Transverse colon (tissue), 3 donors: ENCODE measurements at regions not wholly inside any gene's neighbourhood (a gene's known extent, or its start where the extent isn't known, plus 50 kb on each side); places are given as distances from the start of the nearest gene placed in this dataset.

Experiments used
- POLR2A ChIP-seq: fragments of 450-650 bp; IDR thresholded peaks from one replicate; pipeline ENCODE4 v1.6.1; 2016; ENCODE audit warnings: antibody characterized with exemption, mild to moderate bottlenecking, moderate library complexity
- TF ChIP-seq, protein P1 (sequence below), 5 experiments: fragments of 200-600 bp in 3 of 5; fragments of 450-650 bp in 2 of 5; sonication (generic) in 3 of 5; IDR thresholded peaks; 1 replicate in 2 of 5; 2 replicates in 3 of 5; pipeline ENCODE4 v1.5.1; 2016 to 2017; ENCODE audit warnings: antibody characterized with exemption in 5 of 5, inconsistent platforms in 3 of 5, mild to moderate bottlenecking in 2 of 5, moderate library complexity in 1 of 5

DNA sequence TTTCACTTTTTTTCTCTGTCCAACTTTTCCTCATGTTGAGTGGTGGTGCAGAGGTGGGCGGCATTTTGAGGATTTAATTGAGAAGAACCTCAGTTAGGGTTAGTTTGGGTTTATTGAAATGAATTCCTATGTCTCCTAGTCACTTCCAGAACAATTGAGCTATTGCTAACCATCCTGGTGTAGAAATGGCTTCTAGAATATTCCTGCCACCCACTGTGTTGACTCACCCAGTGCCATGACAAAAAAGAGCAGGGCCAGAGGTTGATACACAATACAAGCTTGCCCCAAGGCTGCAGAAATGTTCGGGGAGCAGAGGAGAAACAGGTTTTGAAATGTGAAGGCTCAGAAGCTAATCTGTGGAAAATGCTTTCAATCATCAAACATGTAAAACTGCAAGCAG, 167.1 kb upstream of the TRIB2 start:
- TF ChIP-seq POLR2A = no peak
- TF ChIP-seq, protein P1, sequence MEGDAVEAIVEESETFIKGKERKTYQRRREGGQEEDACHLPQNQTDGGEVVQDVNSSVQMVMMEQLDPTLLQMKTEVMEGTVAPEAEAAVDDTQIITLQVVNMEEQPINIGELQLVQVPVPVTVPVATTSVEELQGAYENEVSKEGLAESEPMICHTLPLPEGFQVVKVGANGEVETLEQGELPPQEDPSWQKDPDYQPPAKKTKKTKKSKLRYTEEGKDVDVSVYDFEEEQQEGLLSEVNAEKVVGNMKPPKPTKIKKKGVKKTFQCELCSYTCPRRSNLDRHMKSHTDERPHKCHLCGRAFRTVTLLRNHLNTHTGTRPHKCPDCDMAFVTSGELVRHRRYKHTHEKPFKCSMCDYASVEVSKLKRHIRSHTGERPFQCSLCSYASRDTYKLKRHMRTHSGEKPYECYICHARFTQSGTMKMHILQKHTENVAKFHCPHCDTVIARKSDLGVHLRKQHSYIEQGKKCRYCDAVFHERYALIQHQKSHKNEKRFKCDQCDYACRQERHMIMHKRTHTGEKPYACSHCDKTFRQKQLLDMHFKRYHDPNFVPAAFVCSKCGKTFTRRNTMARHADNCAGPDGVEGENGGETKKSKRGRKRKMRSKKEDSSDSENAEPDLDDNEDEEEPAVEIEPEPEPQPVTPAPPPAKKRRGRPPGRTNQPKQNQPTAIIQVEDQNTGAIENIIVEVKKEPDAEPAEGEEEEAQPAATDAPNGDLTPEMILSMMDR (IDR thresholded peaks at IDR 0.05) = no peak
